22Rv1 (cell line): ENCODE measurements at regions not wholly inside any gene's neighbourhood (a gene's known extent, or its start where the extent isn't known, plus 50 kb on each side); places are given as distances from the start of the nearest gene placed in this dataset.

Source experiments
- H3K27ac ChIP-seq: fragments of 450-650 bp; 2 replicates; pipeline ENCODE4 v1.5.1; 2017
- ZFX ChIP-seq: fragments of 450-650 bp; IDR thresholded peaks from 2 replicates; pipeline ENCODE4 v1.6.1; 2017; ENCODE audit warnings: antibody characterized with exemption, borderline replicate concordance
- TF ChIP-seq, protein P1 (sequence below): fragments of 450-650 bp; IDR thresholded peaks from 2 replicates; pipeline ENCODE4 v1.5.1; 2017; ENCODE audit warnings: mild to moderate bottlenecking

- no peak for TF ChIP-seq ZFX
- TF ChIP-seq, protein P1, sequence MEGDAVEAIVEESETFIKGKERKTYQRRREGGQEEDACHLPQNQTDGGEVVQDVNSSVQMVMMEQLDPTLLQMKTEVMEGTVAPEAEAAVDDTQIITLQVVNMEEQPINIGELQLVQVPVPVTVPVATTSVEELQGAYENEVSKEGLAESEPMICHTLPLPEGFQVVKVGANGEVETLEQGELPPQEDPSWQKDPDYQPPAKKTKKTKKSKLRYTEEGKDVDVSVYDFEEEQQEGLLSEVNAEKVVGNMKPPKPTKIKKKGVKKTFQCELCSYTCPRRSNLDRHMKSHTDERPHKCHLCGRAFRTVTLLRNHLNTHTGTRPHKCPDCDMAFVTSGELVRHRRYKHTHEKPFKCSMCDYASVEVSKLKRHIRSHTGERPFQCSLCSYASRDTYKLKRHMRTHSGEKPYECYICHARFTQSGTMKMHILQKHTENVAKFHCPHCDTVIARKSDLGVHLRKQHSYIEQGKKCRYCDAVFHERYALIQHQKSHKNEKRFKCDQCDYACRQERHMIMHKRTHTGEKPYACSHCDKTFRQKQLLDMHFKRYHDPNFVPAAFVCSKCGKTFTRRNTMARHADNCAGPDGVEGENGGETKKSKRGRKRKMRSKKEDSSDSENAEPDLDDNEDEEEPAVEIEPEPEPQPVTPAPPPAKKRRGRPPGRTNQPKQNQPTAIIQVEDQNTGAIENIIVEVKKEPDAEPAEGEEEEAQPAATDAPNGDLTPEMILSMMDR, result no peak
- no peak overlapping the region for H3K27ac ChIP-seq
These were observed 270.0 kb downstream of the ZWINT start for GRCh38 chr10:56090914-56091540.

GRCh38 chr10:56085406-56086122, 275.5 kb downstream of the ZWINT start:
- TF ChIP-seq ZFX, result no peak
- TF ChIP-seq, protein P1, result no peak
- no peak overlapping the region for H3K27ac ChIP-seq

DNA sequence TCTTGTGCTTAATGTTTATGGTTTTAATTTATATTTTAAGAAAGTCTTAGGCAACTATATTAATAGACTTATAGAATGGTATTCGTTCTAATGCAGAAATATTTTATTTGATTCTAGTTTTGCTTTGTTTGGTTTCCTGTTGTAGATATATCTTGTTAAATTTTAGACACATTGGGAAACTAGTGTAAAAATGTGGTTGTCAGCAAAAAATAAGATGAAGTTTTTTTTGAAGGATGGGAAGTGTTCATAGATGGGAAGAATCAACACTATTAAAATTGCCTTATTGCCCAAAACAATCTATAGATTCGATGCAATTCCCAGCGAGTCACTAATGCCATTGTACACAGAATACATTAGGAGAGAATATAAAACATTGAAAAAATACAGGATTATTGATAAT, 278.9 kb downstream of the ZWINT start:
- no peak overlapping the region for H3K27ac ChIP-seq
- no peak for TF ChIP-seq ZFX
- TF ChIP-seq, protein P1, result no peak

DNA sequence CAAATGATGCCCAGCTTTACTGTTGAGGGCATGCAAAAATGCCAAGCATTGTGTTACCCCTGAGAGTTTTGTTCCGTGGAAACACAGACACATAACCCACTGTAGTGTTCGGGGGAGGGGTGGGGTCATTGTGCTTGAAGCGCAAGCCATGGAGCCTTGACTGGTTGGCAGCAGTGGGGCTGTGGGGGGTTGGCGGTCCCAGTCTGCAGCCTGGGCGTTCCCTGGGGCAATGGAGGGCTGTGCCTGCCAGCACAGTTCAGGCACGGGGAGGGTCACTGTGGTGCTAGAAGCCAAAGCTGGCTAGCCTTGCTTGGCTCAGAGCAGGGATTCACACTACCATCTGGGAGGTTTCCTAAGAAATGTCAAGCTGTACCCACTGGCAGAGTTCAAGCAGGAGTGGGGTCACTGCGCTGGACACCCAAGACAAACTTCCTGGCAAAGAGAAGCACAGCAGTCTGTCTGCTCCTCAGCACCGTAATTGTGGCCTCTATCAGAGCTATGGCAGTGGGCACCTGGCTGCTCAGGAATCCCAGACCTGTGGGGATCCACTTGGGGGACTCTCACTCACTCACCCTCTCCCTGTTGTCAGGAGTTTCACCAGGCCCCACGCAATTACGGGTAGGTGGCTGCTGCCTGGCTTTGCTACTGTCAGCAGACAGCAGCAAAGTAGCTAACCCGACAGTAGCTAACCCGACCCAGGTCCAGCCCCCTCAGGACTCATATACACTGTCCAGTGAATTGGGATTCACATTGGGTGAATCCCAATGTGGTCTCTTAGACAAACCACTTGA, 292.4 kb downstream of the ZWINT start:
- H3K27ac ChIP-seq, result no peak overlapping the region
- TF ChIP-seq, protein P1, result no peak
- TF ChIP-seq ZFX, result no peak

DNA sequence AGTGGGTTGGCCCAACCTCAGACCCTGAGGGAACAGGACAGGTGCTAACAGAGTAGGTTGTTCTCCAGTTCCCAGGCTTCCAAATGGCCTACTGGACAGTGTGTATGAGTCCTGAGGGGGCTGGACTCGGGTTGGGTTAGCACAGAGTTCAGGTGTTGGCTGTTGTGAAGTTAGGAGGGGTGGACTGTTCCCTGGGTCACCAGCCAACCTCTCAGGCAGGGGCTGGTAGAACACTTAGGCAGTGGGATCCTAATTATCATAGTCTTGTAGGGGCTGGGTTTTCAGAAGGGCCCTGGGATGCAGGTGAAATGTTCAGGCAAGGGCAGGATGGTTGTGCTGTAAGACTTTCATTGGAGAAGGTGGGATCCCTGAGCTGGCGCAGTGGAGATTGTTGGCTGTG, 293.0 kb downstream of the ZWINT start:
- TF ChIP-seq, protein P1, result no peak
- no peak for TF ChIP-seq ZFX
- no peak overlapping the region for H3K27ac ChIP-seq

- TF ChIP-seq, protein P1, result no peak
- no peak for TF ChIP-seq ZFX
- H3K27ac ChIP-seq, result no peak overlapping the region
These were observed 297.4 kb downstream of the ZWINT start for GRCh38 chr10:56063642-56064041.
